HG02759 (cell line): ENCODE measurements at regions not wholly inside any gene's neighbourhood (a gene's known extent, or its start where the extent isn't known, plus 50 kb on each side); places are given as distances from the start of the nearest gene placed in this dataset.
"Not testable (repeated sequence)": the region's sequence is repeated elsewhere in the genome, so short reads cannot be mapped to it uniquely, and the experiment has no call there.

ENCODE experiments used
- ATAC-seq: cut with Tn5 transposase; IDR thresholded peaks from one replicate; pipeline ENCODE4 v1.9.1; 2021; ENCODE audit warnings: mild to moderate bottlenecking, moderate library complexity; ENCODE audit not compliant: unreplicated experiment

- ATAC-seq: not testable (repeated sequence)
Measured at GRCh38 chr1:147103416-147104155, 68.7 kb downstream of the PRKAB2 start.

- ATAC-seq: no peak
Measured at GRCh38 chr1:147099192-147099591, 73.1 kb downstream of the PRKAB2 start.

DNA sequence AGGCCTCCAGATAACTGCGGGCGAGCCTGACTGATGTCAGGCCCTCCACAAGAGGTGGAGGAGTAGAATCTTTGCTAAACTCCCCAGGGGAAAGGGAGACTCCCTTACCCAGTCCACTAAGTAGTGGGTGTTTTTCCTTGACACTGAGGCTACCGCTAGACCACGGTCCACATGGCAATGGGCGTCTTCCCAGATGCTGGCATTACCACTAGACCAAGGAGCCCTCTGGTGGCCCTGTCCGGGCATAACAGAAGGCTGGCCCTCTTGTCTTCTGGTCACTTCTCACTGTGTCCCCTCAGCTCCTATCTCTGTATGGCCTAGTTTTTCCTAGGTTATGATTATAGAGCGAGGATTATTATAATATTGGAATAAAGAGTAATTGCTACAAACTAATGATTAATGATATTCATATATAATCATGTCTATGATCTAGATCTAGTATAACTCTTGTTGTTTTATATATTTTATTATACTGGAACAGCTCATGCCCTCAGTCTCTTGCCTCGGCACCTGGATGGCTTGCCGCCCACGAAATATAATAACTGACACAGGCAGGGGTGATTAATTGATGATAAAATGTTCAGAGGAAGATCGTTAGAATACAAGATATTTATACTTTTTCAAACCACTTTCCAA lies 73.8 kb downstream of the PRKAB2 start:
- not testable (repeated sequence) for ATAC-seq

DNA sequence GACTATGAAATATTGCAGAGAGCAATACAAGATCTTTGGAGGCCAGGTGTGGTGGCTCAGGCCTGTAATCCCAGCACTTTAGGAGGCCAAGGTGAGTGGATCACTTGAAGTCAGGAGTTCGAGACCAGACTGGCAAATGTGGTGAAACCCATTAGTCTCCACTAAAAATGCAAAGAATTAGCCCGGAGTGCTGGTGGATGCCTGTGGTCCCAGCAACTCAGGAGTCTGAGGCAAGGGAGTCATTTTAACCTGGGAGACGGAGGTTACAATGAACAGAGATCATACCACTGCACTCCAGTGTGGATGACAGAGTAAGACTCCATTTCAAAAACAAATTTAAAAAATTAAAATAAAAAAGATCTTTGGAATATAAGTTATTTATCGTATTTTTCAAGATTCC lies 76.6 kb downstream of the PRKAB2 start:
- ATAC-seq: no peak

- no peak for ATAC-seq
Measured at GRCh38 chr1:147091801-147092200, 80.5 kb downstream of the PRKAB2 start.

GRCh38 chr1:147089457-147089856 lies 82.8 kb downstream of the PRKAB2 start:
- ATAC-seq: no peak

DNA sequence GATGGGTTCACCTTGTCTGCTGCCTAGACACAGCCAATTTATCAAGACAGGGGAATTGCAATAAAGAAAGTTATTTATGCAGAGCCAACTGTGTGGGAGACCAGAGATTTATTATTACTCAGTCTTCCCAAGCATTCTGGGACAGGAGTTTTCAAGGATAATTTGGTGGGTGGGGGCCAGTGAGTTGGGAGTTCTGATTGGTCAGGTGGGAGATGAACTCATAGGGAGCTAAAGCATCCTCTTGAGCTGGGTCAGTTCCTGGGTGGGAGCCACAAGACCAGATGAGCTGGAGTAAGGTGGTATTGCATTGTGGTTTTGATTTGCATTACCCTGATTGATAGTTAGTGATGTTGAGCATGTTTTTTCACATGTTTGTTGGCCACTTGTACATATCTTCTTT lies 86.1 kb downstream of the PRKAB2 start:
- ATAC-seq: no peak

GRCh38 chr1:147084273-147085096 lies 87.8 kb downstream of the PRKAB2 start:
- ATAC-seq: peak; percentile 73

- no peak for ATAC-seq
Measured at GRCh38 chr1:147083919-147084272, 88.4 kb downstream of the PRKAB2 start.

DNA sequence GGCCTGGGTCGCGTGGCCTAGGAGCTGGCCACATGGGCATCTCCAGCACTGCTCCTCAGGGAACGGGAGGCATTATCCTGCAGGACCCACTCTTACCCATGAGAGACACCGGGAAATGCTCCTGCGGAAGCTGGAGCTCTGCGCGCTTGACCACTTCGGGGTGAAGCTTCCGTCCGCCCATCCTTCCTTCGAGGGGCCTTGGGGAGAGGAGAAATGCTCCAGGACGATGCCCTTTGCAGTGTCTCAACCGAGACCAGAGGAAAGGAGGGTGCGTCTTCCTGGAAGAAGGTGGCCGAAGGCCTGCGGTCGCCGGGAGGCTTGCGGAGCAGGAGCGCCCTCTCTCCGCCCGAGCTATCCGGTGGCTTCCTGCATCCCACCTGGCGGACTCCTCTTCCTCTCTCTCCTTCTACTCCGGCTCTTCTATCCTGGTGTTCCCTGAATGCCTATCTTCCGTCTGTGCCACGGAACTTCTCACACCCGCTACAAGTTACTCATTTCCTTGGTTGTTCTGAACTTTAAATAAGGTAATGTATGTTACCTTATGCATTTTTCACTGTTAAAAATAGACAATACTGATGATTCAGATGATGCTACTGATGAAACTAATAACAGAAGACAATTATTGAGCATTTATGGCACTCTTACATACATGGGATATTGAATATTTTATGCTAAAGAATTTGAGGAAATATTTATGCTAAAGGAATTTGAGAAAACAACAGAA lies 91.4 kb downstream of the PRKAB2 start:
- ATAC-seq: no peak

GRCh38 chr1:147080006-147080661 lies 92.1 kb downstream of the PRKAB2 start:
- ATAC-seq: no peak

DNA sequence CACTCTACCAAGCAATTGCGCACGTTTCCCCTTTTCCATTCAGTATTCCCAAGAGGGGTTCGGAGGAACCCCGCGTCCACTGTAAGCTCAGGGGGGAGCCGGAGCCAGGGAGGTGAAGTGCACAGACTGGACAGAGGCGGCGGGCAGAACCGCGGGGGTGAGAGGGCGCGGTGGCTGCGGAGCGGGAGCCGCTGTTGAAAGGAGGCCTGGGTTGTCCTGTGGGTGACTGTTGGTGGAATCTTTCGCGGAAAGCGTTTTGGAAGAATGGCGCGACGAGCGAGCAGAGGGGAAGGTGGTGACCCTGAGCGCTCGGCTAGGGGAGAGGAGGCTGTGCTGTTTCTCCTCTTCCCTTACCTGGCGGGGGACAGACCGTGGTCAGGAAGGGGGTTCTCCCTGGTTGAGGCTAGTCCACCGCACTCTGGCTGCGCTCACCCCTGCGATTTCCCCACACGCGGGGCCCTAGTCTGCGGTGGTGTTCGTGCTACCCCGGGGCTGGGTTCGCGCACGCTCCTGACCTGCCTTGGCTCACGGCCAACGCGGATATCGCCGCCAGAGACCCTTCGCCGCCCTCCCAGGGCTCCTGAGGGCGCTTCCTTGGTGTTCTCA lies 92.8 kb downstream of the PRKAB2 start:
- no peak for ATAC-seq

DNA sequence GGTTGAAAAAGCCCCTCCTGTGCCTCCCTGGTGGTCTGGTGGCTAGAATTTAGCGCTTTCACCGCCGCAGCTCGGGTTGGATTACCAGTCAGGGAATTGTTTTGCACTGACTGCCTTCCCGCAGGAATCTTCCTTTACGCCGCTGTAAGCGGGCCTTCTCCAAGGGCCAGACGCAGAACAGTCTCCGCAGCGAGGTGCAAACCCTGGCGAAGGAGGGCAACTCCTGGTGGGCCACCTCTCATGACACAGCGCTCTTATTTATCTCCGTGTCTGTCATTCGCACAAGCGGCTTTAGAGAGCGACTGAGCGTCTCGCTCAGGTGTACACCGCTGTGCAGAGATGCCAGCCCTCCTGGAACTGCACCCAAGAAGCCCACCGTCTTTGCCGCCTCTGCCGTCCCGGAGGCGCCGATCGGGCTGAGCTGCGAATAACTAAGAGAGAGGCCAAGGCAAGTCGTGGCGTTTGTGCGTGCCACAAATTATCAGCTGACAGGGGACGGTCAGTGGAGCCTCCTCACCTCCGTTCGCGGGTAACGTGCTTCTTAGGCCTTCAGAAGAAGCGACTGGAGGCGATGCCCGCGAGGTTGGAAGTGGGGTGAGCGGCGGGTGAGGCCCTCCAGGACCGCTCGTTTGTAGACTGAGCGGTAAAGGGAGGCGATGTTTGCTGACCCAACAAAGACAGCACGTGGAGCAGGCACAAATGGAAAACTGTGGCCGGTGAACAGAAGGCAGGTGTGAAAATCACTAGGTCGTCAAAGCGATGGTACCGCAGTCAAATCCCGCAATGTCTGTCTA lies 93.5 kb downstream of the PRKAB2 start:
- no peak for ATAC-seq

- ATAC-seq: no peak
Measured at GRCh38 chr1:147077936-147078605, 94.2 kb downstream of the PRKAB2 start.

GRCh38 chr1:147077523-147077922 lies 94.7 kb downstream of the PRKAB2 start:
- ATAC-seq: no peak

- ATAC-seq: no peak
Measured at GRCh38 chr1:147077081-147077480, 95.2 kb downstream of the PRKAB2 start.

DNA sequence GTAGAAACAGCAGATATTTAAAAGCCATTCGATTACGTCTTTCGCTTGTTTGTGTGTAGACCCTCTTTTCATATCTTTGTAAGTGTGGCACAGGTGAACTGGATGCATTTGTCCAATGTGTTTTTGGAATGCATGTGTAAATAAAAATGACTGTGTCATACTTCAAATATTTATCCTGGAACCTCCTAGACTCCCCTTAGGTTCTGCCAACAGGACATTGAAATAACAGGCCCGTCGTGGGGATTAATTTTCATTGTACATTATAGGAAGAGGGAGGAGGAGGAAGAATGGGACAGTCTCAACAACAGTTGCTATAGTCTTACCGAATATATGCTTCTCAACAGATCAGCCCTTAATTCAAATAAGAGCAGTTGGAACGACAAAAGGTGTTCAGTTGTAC lies 95.8 kb downstream of the PRKAB2 start:
- ATAC-seq: no peak

- ATAC-seq: no peak
Measured at GRCh38 chr1:147072482-147073432, 99.5 kb downstream of the PRKAB2 start.
